ENCODE measurements at regions not wholly inside any gene's neighbourhood (a gene's known extent, or its start where the extent isn't known, plus 50 kb on each side); places are given as distances from the start of the nearest gene placed in this dataset.
A peak's percentile ranks its signal among the peaks of the same experiment; 100 is the strongest.

GRCh38 chr1:194734970-194735369, 1548.6 kb upstream of the B3GALT2 start:
- no peak for TF ChIP-seq ZNF70 (CRISPR knock-in tag; IDR thresholded peaks at IDR 0.05)
- TF ChIP-seq PPARA (CRISPR knock-in tag; IDR thresholded peaks at IDR 0.05; ENCODE audit: borderline replicate concordance) = no peak
- no peak for TF ChIP-seq CSDC2 (CRISPR knock-in tag; IDR thresholded peaks at IDR 0.05)
- TF ChIP-seq RARB (CRISPR knock-in tag; IDR thresholded peaks at IDR 0.05) = no peak
- no peak for TF ChIP-seq CSRNP3 (CRISPR knock-in tag; IDR thresholded peaks at IDR 0.05)
- TF ChIP-seq ZFP3 (CRISPR knock-in tag; IDR thresholded peaks at IDR 0.05) = no peak
- no peak for TF ChIP-seq ZFP30 (CRISPR knock-in tag; IDR thresholded peaks at IDR 0.05)
- no peak for TF ChIP-seq ZNF565 (CRISPR knock-in tag; conservative IDR thresholded peaks at IDR 0.05; ENCODE audit: low read depth)
- no peak for TF ChIP-seq GLIS3 (CRISPR knock-in tag; IDR thresholded peaks at IDR 0.05)
- no peak for TF ChIP-seq SNAI2 (CRISPR knock-in tag; IDR thresholded peaks at IDR 0.05)
- ATAC-seq = peak; percentile 24; the same call in 2 of the 3 replicates

GRCh38 chr1:194731025-194731424, 1544.6 kb upstream of the B3GALT2 start:
- TF ChIP-seq CREB5 (CRISPR knock-in tag; IDR thresholded peaks at IDR 0.05; ENCODE audit: low read depth) = no peak
- TF ChIP-seq ZNF565 (CRISPR knock-in tag; conservative IDR thresholded peaks at IDR 0.05; ENCODE audit: low read depth) = no peak
- TF ChIP-seq ZFP3 (CRISPR knock-in tag; IDR thresholded peaks at IDR 0.05) = no peak
- no peak for TF ChIP-seq BACH2 (CRISPR knock-in tag; IDR thresholded peaks at IDR 0.05; ENCODE audit: borderline replicate concordance)
- no peak for TF ChIP-seq CSDC2 (CRISPR knock-in tag; IDR thresholded peaks at IDR 0.05)
- TF ChIP-seq ZNF8 (CRISPR knock-in tag; IDR thresholded peaks at IDR 0.05) = no peak
- TF ChIP-seq TOX (CRISPR knock-in tag; IDR thresholded peaks at IDR 0.05; ENCODE audit: borderline replicate concordance) = no peak
- TF ChIP-seq ISL1 (CRISPR knock-in tag; IDR thresholded peaks at IDR 0.05) = no peak
- TF ChIP-seq ZC3H10 (CRISPR knock-in tag; IDR thresholded peaks at IDR 0.05) = no peak
- TF ChIP-seq POU6F1 (CRISPR knock-in tag; IDR thresholded peaks at IDR 0.05; ENCODE audit: borderline replicate concordance, low read depth) = no peak
- no peak for TF ChIP-seq ZNF70 (CRISPR knock-in tag; IDR thresholded peaks at IDR 0.05)
- no peak for TF ChIP-seq SNAI2 (CRISPR knock-in tag; IDR thresholded peaks at IDR 0.05)
- TF ChIP-seq OSR1 (CRISPR knock-in tag; IDR thresholded peaks at IDR 0.05) = no peak
- no peak for TF ChIP-seq PATZ1 (CRISPR knock-in tag; IDR thresholded peaks at IDR 0.05; ENCODE audit: borderline replicate concordance)
- TF ChIP-seq PPARA (CRISPR knock-in tag; IDR thresholded peaks at IDR 0.05; ENCODE audit: borderline replicate concordance) = no peak
- no peak for TF ChIP-seq TCF4 (CRISPR knock-in tag; IDR thresholded peaks at IDR 0.05; ENCODE audit: borderline replicate concordance)
- no peak for TF ChIP-seq CSRNP3 (CRISPR knock-in tag; IDR thresholded peaks at IDR 0.05)
- TF ChIP-seq ESRRG (CRISPR knock-in tag; IDR thresholded peaks at IDR 0.05) = no peak
- ATAC-seq = no peak

GRCh38 chr1:194730304-194730703, 1543.9 kb upstream of the B3GALT2 start:
- TF ChIP-seq CREB5 (CRISPR knock-in tag; IDR thresholded peaks at IDR 0.05; ENCODE audit: low read depth) = no peak
- TF ChIP-seq CSDC2 (CRISPR knock-in tag; IDR thresholded peaks at IDR 0.05) = no peak
- no peak for TF ChIP-seq SNAI2 (CRISPR knock-in tag; IDR thresholded peaks at IDR 0.05)
- no peak for TF ChIP-seq PPARA (CRISPR knock-in tag; IDR thresholded peaks at IDR 0.05; ENCODE audit: borderline replicate concordance)
- TF ChIP-seq ZC3H10 (CRISPR knock-in tag; IDR thresholded peaks at IDR 0.05) = no peak
- TF ChIP-seq ZFP3 (CRISPR knock-in tag; IDR thresholded peaks at IDR 0.05) = no peak
- no peak for TF ChIP-seq GLIS3 (CRISPR knock-in tag; IDR thresholded peaks at IDR 0.05)
- no peak for TF ChIP-seq POU6F1 (CRISPR knock-in tag; IDR thresholded peaks at IDR 0.05; ENCODE audit: borderline replicate concordance, low read depth)
- no peak for TF ChIP-seq BACH2 (CRISPR knock-in tag; IDR thresholded peaks at IDR 0.05; ENCODE audit: borderline replicate concordance)
- TF ChIP-seq ZNF565 (CRISPR knock-in tag; conservative IDR thresholded peaks at IDR 0.05; ENCODE audit: low read depth) = no peak
- no peak for TF ChIP-seq TOX (CRISPR knock-in tag; IDR thresholded peaks at IDR 0.05; ENCODE audit: borderline replicate concordance)
- ATAC-seq = no peak
